Hematopoietic multipotent progenitor cell treated with erythropoietin and hydrocortisone succinate and interleukin-3 and kit ligand, for 17 days (in vitro differentiated cells): ENCODE measurements at regions not wholly inside any gene's neighbourhood (a gene's known extent, or its start where the extent isn't known, plus 50 kb on each side); places are given as distances from the start of the nearest gene placed in this dataset.
"Not testable (repeated sequence)": the region's sequence is repeated elsewhere in the genome, so short reads cannot be mapped to it uniquely, and the experiment has no call there.

Experiments
- DNase-seq: peaks from one replicate; pipeline ENCODE4 v3.0.0-alpha.2; 2015; ENCODE audit warnings: low spot score

DNA sequence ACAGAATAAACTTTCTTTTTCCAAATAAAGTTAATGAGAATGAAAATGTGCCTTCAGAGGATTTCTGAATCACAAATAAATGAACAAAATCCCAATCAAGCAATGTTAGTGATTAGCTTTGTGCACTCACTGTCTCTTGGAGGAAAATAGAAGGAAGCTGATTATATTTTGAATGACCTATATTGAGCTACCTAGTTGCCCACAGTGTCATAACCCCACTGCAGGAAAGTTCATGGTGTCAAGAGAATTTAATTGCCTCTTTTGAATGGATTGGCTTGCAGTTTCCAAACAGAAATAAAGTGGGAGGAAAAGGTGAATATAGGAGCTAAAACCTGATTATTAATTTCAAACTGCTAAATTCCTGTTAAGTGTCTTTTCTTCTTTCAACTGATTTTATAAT, 515.9 kb downstream of the JRKL start:
- no peak for DNase-seq

GRCh38 chr11:96906476-96906875, 516.7 kb downstream of the JRKL start:
- DNase-seq: no peak

GRCh38 chr11:96925862-96926261, 536.0 kb downstream of the JRKL start:
- DNase-seq: no peak

- no peak for DNase-seq
These were observed 550.4 kb downstream of the JRKL start for GRCh38 chr11:96940227-96940626.

DNA sequence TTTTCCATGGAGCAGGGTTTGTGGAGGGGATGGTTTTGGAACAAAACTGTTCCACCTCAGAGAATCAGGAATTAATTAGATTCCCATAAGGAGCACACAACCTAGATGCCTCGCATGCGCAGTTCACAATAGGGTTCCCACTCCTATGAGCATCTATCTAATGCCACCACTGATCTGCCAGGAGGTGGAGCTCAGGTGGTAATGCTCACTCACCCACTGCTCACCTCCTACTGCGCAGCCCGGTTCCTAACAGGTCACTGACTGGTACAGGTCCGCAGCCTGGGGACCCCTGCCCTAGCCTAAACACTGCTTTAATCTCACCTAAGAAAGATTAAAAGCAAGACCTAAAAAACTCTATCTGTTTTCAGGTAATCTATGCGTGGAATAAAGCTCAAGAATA, 553.0 kb downstream of the JRKL start:
- DNase-seq: no peak

GRCh38 chr11:96943970-96944369, 554.2 kb downstream of the JRKL start:
- DNase-seq: no peak

DNA sequence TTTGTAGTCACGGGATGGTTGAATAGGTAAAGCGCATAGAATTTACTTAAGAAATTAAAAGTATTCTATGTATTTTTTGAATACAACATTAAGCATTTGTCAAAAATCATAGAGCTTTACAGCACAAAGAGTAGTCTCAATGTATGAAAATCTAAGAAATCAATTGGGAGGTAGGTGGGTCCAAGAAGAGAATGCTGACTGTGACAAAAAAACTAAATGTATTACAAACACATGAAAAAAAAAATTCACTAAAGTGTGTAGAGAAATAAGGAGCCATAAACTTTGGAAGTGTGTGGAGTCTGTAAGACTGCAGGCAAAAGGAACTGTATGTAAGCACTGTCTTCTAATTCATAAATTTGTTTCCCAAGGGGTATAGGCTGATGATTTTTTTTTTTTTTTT, 558.3 kb downstream of the JRKL start:
- DNase-seq: no peak

DNA sequence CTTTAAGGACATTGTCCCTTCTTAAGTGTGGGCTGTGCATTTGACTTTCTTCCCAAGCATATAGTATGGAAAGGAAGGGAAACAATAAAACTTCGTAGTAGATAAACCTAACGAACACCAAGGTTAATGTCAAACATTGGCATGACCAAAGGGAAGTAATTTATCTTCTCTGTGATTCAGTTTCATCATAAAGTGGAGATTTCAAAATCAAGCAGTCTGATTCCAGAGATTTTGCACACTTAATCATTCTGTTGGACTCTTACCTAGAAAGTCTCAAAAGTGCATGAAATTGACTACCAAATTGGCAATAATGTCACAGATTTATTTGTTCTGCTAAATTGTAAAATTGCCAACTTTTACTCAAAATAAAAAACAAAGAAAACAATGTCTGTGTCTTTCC, 559.7 kb downstream of the JRKL start:
- no peak for DNase-seq

DNA sequence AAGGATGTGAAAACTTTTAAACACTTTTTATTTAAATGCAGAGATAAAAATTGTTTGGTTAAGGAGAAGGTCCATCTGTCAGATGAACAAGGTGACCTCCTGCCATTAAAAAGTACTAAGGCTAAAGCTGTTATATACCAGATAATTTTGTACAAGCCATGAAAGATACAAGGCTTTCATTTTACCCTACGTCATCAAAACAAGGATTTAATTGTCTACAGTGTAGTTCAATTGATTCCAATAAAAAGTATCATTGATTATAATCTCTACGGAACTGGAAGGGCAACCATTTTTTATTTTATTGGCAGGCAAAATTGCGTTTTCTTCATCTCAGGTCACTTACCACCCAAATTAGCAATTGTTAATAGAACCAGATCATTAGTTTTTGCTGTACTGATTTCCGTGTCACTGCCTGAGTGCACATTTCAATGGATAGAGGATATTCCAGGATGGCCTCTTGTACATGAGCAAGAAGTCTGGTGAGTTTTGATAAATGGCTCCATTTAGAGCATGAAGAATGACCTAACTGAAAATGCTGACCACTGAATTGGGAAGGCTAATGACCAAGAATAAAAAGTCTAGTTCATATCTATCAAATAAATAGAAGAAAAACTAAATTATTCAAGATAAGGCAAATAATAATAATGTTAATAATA, 564.9 kb downstream of the JRKL start:
- no peak for DNase-seq

DNA sequence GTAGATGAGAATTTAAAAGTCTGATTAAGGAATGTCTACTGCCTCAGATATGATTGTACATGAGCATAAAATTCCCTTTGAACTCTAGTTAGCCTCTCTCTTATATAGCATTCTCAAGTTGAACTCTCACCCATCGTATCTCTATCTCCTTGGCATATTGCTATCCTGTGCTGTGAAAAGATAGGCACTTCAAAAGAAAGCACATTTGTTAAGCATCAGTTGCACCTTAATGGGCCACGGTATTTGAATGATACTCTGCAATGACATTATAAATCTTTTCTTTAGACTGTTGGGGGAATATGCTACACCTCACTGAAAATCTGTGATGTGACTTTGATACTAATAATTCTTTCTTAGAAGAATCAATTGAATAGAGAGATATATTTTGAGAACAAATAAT, 570.7 kb downstream of the JRKL start:
- DNase-seq: no peak

DNA sequence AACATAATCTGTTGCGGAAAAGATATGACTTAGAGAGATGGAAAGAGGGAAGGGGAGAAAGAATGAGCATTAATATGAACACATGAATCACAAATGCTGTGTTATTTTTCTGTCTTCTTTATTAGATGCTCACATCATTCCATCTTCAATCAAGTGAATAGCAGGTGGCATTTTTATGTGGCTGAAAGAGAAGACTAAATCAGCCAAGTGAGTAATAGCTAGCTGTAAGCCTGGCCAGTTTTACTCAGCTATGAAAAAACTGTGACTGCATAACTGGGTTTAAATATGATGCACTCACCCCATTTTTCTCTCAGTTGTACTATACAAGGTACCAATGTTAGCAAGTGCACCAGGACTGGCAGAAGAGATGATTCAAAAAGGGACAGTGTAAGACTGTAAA, 571.1 kb downstream of the JRKL start:
- DNase-seq: no peak

- DNase-seq: no peak
These were observed 572.1 kb downstream of the JRKL start for GRCh38 chr11:96961931-96962330.

DNA sequence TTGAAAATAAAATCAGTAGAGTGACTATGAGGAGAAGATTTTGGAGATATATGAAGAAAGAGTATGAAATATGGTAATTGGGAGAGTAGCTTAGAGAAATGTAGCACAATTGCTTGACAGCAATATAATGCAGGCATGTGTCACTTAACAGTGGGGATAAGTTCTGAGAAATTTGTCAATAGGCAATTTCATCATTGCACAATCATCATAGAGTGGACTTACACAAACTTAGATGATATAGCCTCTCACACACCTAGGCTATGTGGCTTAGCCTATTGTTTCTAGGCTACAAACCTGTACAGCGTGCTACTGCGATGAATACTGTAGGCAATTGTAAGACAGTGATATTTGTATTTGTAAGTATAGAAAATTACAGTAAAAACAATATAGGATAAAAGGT, 573.6 kb downstream of the JRKL start:
- DNase-seq: no peak

GRCh38 chr11:96964661-96965060, 574.8 kb downstream of the JRKL start:
- DNase-seq: no peak

DNA sequence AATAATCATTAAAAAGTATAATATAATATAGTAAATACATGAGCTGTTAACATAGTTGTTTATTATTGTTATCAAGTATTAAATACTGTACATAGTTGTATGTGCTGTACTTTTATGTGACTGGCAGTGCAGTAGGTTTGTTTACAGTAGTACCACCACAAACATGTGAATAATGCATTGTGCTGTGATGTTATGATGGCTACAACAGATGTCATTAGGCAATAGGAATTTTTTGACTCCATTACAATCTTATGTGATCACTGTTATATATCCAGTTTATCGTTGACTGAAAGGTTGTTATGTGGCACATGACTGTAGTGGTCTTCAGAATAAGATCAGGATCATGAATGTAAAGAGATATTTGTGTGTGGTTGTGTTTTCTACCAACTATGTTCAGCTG, 577.8 kb downstream of the JRKL start:
- no peak for DNase-seq

- DNase-seq: no peak
These were observed 579.4 kb downstream of the JRKL start for GRCh38 chr11:96969251-96969650.

- no peak for DNase-seq
These were observed 588.9 kb downstream of the JRKL start for GRCh38 chr11:96978751-96979150.

DNA sequence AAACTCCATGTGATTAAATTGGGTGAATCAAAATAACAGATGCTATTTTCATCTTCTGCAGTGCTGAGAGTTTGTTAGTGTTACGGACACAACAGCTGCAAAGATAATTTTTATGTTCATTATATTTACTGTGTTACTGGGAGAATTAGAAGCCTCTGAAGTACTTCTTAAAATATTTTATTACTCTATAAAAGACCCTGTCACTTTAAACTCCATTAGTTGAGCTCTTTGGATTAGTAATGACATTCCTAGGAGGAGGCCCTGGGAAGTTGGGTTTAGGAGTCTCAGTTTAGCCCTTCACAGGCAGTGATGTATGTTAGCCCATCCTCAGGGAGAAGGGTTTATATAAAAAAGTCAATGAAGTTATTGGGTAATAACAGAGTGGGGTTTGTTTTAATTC, 596.7 kb downstream of the JRKL start:
- DNase-seq: no peak

- no peak for DNase-seq
These were observed 601.1 kb downstream of the JRKL start for GRCh38 chr11:96990914-96991313.

DNA sequence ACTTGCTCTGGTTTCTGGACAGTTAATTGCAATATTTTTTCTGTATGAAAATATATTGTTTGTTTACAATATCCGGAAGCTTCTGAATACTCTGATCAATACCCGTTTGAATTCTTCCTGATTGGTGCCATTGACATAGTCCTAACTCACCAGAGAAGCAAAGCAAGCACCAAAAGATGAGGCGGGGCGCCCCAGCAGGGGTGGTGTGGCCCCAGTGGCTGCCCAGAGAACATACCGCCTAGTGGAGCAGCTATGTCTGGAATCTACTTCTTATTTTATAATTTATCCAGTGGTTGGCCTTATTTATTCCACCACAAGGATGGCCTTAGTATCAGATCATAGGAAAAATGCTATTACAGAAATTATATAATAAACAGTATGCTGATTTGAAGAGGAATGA, 610.7 kb downstream of the JRKL start:
- no peak for DNase-seq

GRCh38 chr11:97007283-97007682, 617.5 kb downstream of the JRKL start:
- DNase-seq: no peak

DNA sequence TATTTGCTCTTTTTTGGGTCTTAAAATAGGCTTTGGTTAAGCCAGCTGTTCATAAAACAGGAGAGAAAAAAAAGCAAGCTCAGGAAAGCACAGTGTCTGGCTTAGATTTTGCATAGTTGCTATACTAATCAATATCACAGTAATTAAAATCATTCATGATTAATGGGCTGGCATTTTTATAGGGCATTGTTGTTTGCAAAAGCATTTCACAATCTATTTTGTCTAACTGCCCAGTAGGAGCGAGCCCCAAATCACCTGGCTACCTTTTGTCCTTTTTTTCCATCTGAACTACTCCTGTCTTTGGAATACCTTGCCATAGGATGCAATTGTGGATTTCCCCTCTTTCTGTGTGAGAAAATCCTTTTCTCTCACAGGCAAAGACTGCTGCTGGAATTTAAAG, 619.8 kb downstream of the JRKL start:
- no peak for DNase-seq

- DNase-seq: not testable (repeated sequence)
These were observed 621.2 kb downstream of the JRKL start for GRCh38 chr11:97010997-97011396.

GRCh38 chr11:97015327-97015726, 625.5 kb downstream of the JRKL start:
- DNase-seq: no peak

- no peak for DNase-seq
These were observed 629.5 kb downstream of the JRKL start for GRCh38 chr11:97019305-97019704.
